Chondrocyte (in vitro differentiated cells): ENCODE measurements at regions not wholly inside any gene's neighbourhood (a gene's known extent, or its start where the extent isn't known, plus 50 kb on each side); places are given as distances from the start of the nearest gene placed in this dataset.
A peak's percentile ranks its signal among the peaks of the same experiment; 100 is the strongest.

Experiments used
- DNase-seq: peaks from one replicate; pipeline ENCODE4 v3.0.0; 2021; ENCODE audit warnings: mixed read lengths, low spot score
- H3K27ac Mint-ChIP-seq: one replicate; pipeline ENCODE4 v1.8.0; 2021; ENCODE audit warnings: mild to moderate bottlenecking, moderate library complexity, mixed read lengths; ENCODE audit not compliant: unreplicated experiment
- H3K27me3 Mint-ChIP-seq: 2 replicates; pipeline ENCODE4 v1.8.0; 2021; ENCODE audit warnings: low read depth, mixed read lengths
- H3K36me3 Mint-ChIP-seq: 2 replicates; pipeline ENCODE4 v1.8.0; 2021; ENCODE audit warnings: low read depth, mixed read lengths
- H3K4me1 Mint-ChIP-seq: 2 replicates; pipeline ENCODE4 v1.8.0; 2021; ENCODE audit warnings: low read depth, mild to moderate bottlenecking, mixed read lengths
- H3K4me3 Mint-ChIP-seq: one replicate; pipeline ENCODE4 v1.8.0; 2021; ENCODE audit warnings: mild to moderate bottlenecking, moderate library complexity, mixed read lengths; ENCODE audit not compliant: unreplicated experiment
- H3K9me3 Mint-ChIP-seq: 2 replicates; pipeline ENCODE4 v1.8.0; 2021; ENCODE audit warnings: low read depth, mixed read lengths
- TF ChIP-seq, protein P1 (sequence below): fragments of 200-600 bp; sonication (generic); IDR thresholded peaks from 2 replicates; pipeline ENCODE4 v1.5.0; 2021; ENCODE audit warnings: antibody characterized with exemption, mild to moderate bottlenecking, moderate library complexity

DNA sequence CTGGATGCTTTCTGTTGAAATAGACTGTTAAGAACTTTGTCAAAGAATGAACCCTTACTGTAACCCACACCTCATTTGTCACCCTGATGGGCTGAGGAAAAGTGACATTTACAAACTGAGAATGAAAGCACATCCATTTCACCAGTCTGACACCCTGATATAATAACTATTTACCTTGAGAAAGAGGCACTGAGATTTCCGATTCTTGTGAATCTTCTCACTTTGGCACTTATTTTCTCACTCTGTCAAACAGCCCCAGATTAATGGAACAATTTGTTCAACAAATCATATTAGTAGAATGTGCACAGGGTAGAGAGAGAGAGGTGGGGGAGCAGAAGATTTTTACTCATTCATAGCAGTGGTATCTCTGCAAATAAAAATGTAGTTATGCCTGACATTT lies 606.9 kb downstream of the MCTP2 start:
- peak overlapping the region; percentile 58 for H3K27ac Mint-ChIP-seq
- DNase-seq = no peak
- H3K36me3 Mint-ChIP-seq = no peaks in the 10 kb centered on the region
- TF ChIP-seq, protein P1, sequence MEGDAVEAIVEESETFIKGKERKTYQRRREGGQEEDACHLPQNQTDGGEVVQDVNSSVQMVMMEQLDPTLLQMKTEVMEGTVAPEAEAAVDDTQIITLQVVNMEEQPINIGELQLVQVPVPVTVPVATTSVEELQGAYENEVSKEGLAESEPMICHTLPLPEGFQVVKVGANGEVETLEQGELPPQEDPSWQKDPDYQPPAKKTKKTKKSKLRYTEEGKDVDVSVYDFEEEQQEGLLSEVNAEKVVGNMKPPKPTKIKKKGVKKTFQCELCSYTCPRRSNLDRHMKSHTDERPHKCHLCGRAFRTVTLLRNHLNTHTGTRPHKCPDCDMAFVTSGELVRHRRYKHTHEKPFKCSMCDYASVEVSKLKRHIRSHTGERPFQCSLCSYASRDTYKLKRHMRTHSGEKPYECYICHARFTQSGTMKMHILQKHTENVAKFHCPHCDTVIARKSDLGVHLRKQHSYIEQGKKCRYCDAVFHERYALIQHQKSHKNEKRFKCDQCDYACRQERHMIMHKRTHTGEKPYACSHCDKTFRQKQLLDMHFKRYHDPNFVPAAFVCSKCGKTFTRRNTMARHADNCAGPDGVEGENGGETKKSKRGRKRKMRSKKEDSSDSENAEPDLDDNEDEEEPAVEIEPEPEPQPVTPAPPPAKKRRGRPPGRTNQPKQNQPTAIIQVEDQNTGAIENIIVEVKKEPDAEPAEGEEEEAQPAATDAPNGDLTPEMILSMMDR = no peak
- no peak overlapping the region for H3K4me3 Mint-ChIP-seq
- peaks cover 46% of the 10 kb centered on the region for H3K4me1 Mint-ChIP-seq
- no peaks in the 10 kb centered on the region for H3K27me3 Mint-ChIP-seq
- H3K9me3 Mint-ChIP-seq = no peaks in the 10 kb centered on the region

DNA sequence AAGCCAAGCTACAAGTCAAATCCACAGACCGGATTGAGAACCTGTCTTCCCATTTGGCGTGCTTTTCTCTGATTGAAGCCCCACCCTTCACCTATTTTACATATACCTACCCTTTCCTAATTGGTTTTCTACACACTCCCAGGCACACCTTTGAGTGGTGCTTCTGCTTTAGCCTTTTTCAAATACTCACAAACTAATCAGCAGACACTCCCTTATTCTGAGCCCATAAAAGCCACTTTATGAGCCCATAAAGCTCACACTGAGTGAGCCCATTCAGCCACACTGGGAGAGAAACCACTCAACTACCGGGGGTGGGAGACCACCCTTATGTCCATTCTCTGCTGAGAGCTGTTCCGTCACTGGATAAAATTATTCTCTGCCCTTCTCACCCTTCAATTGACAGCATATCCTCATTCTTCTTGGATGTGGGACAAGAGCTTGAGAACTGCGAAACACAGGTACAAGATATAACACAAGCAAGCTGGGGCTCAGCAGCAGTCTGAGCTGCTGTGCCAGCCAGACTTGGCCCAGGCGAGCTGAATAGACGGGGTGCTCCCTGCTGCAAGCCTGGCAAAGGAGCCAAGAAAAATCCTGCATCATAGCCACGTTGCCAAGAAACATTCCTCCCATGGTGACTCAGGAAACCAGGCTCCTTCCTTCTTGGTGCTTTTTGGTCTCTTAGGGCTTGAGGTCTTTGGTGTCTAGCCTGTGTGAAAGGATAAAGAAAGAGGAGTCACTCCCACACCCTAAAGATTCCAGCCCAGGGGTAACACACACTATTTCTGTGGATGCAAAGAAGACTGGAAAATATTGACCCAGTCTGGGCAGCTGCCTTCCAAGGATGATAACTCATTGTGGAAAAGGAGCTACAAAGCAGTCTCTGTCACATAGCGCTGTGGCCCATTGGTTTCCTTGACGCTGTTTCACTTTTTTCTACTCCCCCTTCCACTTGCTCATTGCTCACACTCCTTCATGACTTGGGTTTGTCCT lies 609.7 kb downstream of the MCTP2 start:
- Mint-ChIP-seq H3K9me3 (no peaks in the 10 kb centered on the region), H3K27me3 (no peaks in the 10 kb centered on the region), H3K36me3 (no peaks in the 10 kb centered on the region), H3K4me3 (peak overlapping the region; percentile 31), H3K27ac (peak overlapping the region; percentile 95), H3K4me1 (peaks cover 53% of the 10 kb centered on the region)
- DNase-seq = no peak
- TF ChIP-seq, protein P1 = no peak

DNA sequence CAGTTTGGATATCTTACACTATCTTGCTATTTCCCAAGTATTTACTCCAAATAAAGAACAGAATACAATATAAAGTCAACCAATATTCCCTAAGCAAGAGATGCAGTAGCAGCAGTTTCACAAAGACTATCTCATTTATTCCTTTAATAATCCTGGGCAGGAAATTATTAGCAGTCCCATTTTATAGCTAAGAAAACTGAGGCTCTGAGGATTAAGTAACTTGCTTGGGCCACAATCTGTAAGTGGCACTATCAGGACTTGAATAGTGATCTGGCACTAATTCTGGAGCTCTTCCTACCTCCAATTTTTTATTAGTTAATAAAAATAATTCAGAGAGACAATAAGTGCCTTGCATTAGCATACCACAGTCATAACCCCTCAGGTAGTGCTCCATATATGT lies 611.7 kb downstream of the MCTP2 start:
- Mint-ChIP-seq H3K36me3 (no peaks in the 10 kb centered on the region), H3K27me3 (no peaks in the 10 kb centered on the region), H3K27ac (peak overlapping the region; percentile 11), H3K4me3 (no peak overlapping the region), H3K9me3 (peaks cover 4% of the 10 kb centered on the region), H3K4me1 (peaks cover 53% of the 10 kb centered on the region)
- TF ChIP-seq, protein P1 = no peak
- no peak for DNase-seq

DNA sequence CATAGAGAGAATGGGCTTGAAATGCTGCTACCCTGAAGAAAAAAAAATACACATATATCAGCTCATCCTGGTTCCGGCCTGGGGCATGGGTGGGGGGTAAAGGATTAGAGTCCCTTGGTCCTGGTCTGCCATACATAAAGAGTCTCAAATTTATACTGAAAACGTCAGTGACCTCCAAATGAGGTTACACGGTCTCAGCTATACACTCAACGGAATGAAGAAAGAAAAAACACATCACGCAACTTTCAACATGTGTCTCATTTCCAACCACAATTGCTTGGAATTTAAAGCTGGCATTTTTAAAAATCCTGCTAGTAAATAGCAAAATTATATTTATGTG lies 612.8 kb downstream of the MCTP2 start:
- no peak for DNase-seq
- Mint-ChIP-seq H3K4me3 (no peak overlapping the region), H3K27me3 (no peaks in the 10 kb centered on the region), H3K36me3 (no peaks in the 10 kb centered on the region), H3K4me1 (peaks cover 42% of the 10 kb centered on the region), H3K27ac (peak overlapping the region; percentile 89), H3K9me3 (peaks cover 7% of the 10 kb centered on the region)
- TF ChIP-seq, protein P1 = no peak

DNA sequence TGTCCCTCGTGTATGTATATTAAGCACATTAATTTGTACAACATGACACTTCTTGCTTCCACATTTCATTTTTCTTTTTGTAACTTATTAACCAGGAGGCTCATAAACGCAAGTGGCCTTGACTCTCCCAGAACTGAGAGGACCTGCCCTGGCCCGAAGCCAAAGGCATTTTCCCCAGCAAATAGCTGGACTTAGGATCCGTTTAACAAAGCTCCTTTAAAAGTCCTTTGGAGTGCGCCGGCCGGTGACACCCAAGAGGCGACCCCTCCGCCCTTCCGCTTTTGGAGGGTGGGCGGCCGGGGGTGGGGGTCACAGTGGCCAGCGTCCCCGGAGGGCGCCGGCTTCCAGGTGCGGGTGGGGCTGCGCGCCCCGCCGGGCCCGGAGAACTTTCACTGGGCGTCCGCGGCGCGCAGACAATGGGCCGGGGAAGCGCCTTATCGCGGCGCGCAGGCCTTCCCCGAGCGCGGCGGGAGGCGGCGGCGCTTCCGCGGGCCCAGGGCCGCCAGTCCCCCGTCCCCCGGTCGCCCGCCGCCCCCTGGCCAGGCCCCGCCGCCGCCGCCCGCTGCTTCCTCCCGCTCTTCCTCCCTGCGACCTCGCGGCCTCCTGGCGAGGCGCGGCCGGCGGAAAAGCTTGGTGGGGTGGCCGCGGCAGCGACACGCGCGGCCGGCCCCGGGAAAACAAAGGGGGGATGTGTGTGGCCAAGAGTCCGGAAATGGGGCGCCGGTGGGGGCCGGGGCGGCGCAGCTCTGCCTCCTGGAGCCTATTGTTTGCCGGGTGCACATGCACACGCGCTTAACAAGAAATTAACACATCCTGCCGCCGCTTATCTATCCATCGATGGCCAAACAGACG lies 613.4 kb downstream of the MCTP2 start:
- H3K27ac Mint-ChIP-seq = peak overlapping the region; percentile 89
- H3K9me3 Mint-ChIP-seq = peaks cover 12% of the 10 kb centered on the region
- DNase-seq = no peak
- peaks cover 36% of the 10 kb centered on the region for H3K4me1 Mint-ChIP-seq
- no peaks in the 10 kb centered on the region for H3K27me3 Mint-ChIP-seq
- TF ChIP-seq, protein P1 = peak; percentile 36
- no peaks in the 10 kb centered on the region for H3K36me3 Mint-ChIP-seq
- H3K4me3 Mint-ChIP-seq = peak overlapping the region; percentile 64
